ENCODE measurements at regions not wholly inside any gene's neighbourhood (a gene's known extent, or its start where the extent isn't known, plus 50 kb on each side); places are given as distances from the start of the nearest gene placed in this dataset.

DNA sequence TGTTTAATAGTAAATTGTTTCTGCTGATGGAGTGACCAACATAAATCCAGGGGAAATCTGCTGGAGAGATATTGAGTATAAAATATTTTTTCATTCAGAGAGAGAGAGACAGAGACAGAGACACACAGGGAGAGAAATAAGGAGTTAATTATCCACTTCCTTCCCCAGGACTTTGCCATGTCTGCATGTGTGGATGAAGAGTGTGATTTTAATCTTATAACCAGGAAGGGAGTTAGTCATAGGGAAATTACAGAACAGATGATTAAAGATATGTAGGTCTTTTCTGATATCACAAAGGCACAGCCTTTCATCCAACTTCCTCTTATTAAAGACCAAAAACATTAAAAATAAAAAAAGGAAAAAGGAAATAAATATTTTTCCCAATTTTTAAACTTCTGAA lies 526.3 kb downstream of the SPRY1 start:
- Histone ChIP-seq H3K27ac (ENCODE audit: insufficient read depth, low read length) (no peak overlapping the region), H3K9me3 (ENCODE audit: control insufficient read depth, insufficient read depth, low read depth, low read length) (no peaks in the 10 kb centered on the region), H3K27me3 (ENCODE audit: control insufficient read depth, insufficient read depth, low read length) (no peaks in the 10 kb centered on the region), H3K79me2 (ENCODE audit: control insufficient read depth, insufficient read depth, low read length) (no peaks in the 10 kb centered on the region), H3K4me3 (replicated peaks in 1 of 4; ENCODE audit: control extremely low read depth in 1 of 4, insufficient read depth in 1 of 4, low read depth in 3 of 4, low read length in 4 of 4) (no peak overlapping the region), H2AFZ (ENCODE audit: low read length) (no peak overlapping the region), H3K4me2 (ENCODE audit: extremely low read depth, insufficient read depth, low read length) (no peak overlapping the region), H4K20me1 (ENCODE audit: control insufficient read depth, extremely low read depth, insufficient read depth, low read length) (no peaks in the 10 kb centered on the region), H3K9ac (ENCODE audit: insufficient read depth, low read length) (no peak overlapping the region), H3K4me1 (ENCODE audit: control insufficient read depth, extremely low read depth, insufficient read depth, low read length) (no peaks in the 10 kb centered on the region), H3K36me3 (ENCODE audit: control insufficient read depth, insufficient read depth, low read length) (no peaks in the 10 kb centered on the region)
- TF ChIP-seq EZH2 (IDR thresholded peaks at IDR 0.05; ENCODE audit: low read length, missing control alignments): no peak
- peak in 1 of 2 donors; percentile 24 for DNase-seq (ENCODE audit: low read depth in 2 of 2)

DNA sequence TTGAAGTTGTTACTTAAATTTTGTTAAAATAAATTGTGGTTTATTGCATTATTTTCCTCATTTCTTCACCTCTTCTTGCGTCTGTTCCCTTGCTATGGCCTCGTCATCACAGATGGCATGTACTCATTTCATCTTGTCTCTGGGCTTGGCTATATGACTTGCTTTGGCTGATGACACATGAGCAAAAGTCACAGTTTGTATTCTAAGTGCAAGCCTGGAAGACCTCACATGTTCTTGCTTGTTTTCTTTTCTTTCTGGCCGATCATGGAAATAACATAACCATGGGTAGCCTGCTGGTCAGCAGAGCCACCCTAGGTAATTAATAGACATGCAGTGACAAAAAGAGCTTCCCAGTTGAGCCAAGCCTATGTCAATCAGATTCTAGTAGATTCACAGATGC lies 527.9 kb downstream of the SPRY1 start:
- H3K27ac ChIP-seq (ENCODE audit: insufficient read depth, low read length): no peak overlapping the region
- no peak overlapping the region for H3K9ac ChIP-seq (ENCODE audit: insufficient read depth, low read length)
- no peaks in the 10 kb centered on the region for H3K79me2 ChIP-seq (ENCODE audit: control insufficient read depth, insufficient read depth, low read length)
- no peak overlapping the region for H3K4me3 ChIP-seq (replicated peaks in 1 of 4; ENCODE audit: control extremely low read depth in 1 of 4, insufficient read depth in 1 of 4, low read depth in 3 of 4, low read length in 4 of 4)
- DNase-seq (ENCODE audit: low read depth in 2 of 2): peak in 1 of 2 donors; percentile 67
- peak overlapping the region; percentile 34 for H2AFZ ChIP-seq (ENCODE audit: low read length)
- no peak overlapping the region for H3K4me2 ChIP-seq (ENCODE audit: extremely low read depth, insufficient read depth, low read length)
- no peaks in the 10 kb centered on the region for H3K4me1 ChIP-seq (ENCODE audit: control insufficient read depth, extremely low read depth, insufficient read depth, low read length)
- no peak for TF ChIP-seq EZH2 (IDR thresholded peaks at IDR 0.05; ENCODE audit: low read length, missing control alignments)
- TF ChIP-seq, protein P1, sequence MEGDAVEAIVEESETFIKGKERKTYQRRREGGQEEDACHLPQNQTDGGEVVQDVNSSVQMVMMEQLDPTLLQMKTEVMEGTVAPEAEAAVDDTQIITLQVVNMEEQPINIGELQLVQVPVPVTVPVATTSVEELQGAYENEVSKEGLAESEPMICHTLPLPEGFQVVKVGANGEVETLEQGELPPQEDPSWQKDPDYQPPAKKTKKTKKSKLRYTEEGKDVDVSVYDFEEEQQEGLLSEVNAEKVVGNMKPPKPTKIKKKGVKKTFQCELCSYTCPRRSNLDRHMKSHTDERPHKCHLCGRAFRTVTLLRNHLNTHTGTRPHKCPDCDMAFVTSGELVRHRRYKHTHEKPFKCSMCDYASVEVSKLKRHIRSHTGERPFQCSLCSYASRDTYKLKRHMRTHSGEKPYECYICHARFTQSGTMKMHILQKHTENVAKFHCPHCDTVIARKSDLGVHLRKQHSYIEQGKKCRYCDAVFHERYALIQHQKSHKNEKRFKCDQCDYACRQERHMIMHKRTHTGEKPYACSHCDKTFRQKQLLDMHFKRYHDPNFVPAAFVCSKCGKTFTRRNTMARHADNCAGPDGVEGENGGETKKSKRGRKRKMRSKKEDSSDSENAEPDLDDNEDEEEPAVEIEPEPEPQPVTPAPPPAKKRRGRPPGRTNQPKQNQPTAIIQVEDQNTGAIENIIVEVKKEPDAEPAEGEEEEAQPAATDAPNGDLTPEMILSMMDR (conservative IDR thresholded peaks at IDR 0.05 in 1 of 2, IDR thresholded peaks at IDR 0.05 in 1 of 2; ENCODE audit: low read depth in 1 of 2, low read length in 2 of 2): no peak
- H3K9me3 ChIP-seq (ENCODE audit: control insufficient read depth, insufficient read depth, low read depth, low read length): no peaks in the 10 kb centered on the region
- no peaks in the 10 kb centered on the region for H3K27me3 ChIP-seq (ENCODE audit: control insufficient read depth, insufficient read depth, low read length)
- no peaks in the 10 kb centered on the region for H4K20me1 ChIP-seq (ENCODE audit: control insufficient read depth, extremely low read depth, insufficient read depth, low read length)
- no peaks in the 10 kb centered on the region for H3K36me3 ChIP-seq (ENCODE audit: control insufficient read depth, insufficient read depth, low read length)

GRCh38 chr4:123929565-123929964 lies 533.0 kb downstream of the SPRY1 start:
- Histone ChIP-seq H3K27ac (ENCODE audit: insufficient read depth, low read length) (no peak overlapping the region), H4K20me1 (ENCODE audit: control insufficient read depth, extremely low read depth, insufficient read depth, low read length) (no peaks in the 10 kb centered on the region), H3K9ac (ENCODE audit: insufficient read depth, low read length) (no peak overlapping the region), H3K79me2 (ENCODE audit: control insufficient read depth, insufficient read depth, low read length) (no peaks in the 10 kb centered on the region), H2AFZ (ENCODE audit: low read length) (no peak overlapping the region), H3K4me3 (replicated peaks in 1 of 4; ENCODE audit: control extremely low read depth in 1 of 4, insufficient read depth in 1 of 4, low read depth in 3 of 4, low read length in 4 of 4) (no peak overlapping the region), H3K27me3 (ENCODE audit: control insufficient read depth, insufficient read depth, low read length) (no peaks in the 10 kb centered on the region), H3K36me3 (ENCODE audit: control insufficient read depth, insufficient read depth, low read length) (no peaks in the 10 kb centered on the region), H3K4me1 (ENCODE audit: control insufficient read depth, extremely low read depth, insufficient read depth, low read length) (no peaks in the 10 kb centered on the region), H3K4me2 (ENCODE audit: extremely low read depth, insufficient read depth, low read length) (no peak overlapping the region), H3K9me3 (ENCODE audit: control insufficient read depth, insufficient read depth, low read depth, low read length) (no peaks in the 10 kb centered on the region)
- TF ChIP-seq EZH2 (IDR thresholded peaks at IDR 0.05; ENCODE audit: low read length, missing control alignments): no peak
- TF ChIP-seq, protein P1 (conservative IDR thresholded peaks at IDR 0.05 in 1 of 2, IDR thresholded peaks at IDR 0.05 in 1 of 2; ENCODE audit: low read depth in 1 of 2, low read length in 2 of 2): no peak
- DNase-seq (ENCODE audit: low read depth in 2 of 2): peak in 1 of 2 donors; percentile 67

Data from fibroblast of lung (primary cell).